DMS53 treated with DMSO at 0.1 percent for 48 hours (cell line): ENCODE measurements at regions not wholly inside any gene's neighbourhood (a gene's known extent, or its start where the extent isn't known, plus 50 kb on each side); places are given as distances from the start of the nearest gene placed in this dataset.
"Not testable (repeated sequence)": the region's sequence is repeated elsewhere in the genome, so short reads cannot be mapped to it uniquely, and the experiment has no call there.

ENCODE experiments used
- DNase-seq: peaks from one replicate; lab custom pipeline; 2025; ENCODE audit not compliant: unreplicated experiment; lab: John Stamatoyannopoulos, UW

DNA sequence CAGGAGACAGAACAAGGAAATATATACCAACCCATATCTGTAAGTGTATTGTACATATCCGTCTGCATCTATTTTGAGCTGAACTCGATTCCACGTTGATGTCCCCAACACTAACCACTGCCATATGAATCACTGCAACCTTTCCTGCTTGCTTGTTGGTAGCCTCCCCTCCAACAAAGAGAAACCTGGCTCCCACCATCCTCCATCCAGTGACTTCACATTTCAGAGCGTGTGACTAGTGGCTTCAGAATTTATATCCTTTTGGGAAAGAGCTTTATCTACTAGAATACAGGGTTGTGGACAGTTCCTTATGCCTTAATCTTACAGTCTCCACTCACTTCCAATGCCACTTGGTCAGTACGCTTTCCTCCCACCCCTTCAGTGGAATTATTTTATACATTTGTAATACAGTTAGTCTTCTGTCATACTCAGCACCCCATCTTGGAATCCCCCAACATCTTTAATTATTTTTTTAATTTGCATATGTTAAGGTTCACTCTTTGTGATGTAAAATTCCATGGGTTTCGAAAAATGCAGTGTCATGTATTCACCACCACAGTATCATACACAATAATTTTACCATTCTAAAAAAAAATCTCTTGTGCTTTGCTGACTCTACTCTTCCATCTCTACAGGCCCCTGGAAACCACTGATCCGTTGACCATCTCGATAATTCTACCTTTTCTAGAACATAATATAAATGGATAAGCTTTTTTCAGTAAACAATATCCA, 264.7 kb downstream of the BCL2L11 start:
- DNase-seq, result not testable (repeated sequence)

DNA sequence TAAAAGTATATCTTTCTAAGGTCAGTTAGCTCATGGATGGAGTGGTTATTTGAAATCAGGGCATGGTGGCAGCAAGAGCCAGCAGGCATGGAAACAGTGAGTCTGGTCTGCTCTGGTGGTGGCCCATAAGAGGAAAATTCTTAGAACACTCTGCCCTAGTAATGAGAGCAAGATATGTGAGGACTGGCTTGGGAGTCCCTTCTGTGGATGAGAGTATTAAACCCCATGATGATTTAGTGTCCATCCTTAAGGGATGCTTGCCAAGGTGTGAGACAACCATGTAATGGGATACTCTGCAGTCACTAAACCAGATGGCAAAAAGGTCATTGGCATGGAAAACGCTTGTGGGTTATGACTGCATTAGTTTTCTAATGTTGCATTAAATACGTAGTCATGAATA, 269.9 kb downstream of the BCL2L11 start:
- DNase-seq, result not testable (repeated sequence)

DNA sequence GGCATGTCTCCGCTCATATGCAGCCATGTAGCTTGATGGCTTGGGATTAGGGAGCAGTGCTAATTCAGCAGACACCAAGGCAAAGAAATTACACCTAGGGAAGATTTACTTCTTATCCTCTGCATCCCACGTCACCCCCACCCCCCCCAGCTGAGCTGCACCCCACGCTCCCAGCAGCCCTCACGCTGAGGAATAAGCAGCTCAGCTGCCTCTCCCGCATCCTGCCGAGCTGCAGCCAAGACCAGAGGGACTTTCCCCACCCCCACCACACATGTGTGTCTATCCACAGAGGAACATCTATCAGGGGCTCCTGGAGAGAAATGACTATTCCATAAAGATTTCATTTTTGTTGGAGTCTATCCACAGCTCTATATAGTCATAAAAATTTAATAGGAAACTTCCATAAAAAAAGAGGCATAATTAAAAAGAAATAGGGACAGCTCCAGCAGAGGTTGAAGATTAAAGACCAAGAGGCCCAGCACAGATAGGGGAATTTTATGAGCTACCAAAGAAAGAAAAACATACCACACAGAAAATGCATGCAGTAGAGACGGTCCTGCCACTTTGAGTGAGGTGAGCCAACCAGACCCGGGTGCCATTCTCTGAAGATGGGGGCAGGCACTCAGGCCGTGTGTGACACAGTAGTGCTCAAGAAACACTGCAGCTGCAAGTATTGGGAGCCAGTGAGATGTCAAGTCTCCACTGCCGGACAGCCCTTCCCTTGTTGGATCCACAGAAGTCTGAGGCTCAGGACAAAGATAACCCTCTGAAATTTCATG, 274.8 kb downstream of the BCL2L11 start:
- DNase-seq, result not testable (repeated sequence)

DNA sequence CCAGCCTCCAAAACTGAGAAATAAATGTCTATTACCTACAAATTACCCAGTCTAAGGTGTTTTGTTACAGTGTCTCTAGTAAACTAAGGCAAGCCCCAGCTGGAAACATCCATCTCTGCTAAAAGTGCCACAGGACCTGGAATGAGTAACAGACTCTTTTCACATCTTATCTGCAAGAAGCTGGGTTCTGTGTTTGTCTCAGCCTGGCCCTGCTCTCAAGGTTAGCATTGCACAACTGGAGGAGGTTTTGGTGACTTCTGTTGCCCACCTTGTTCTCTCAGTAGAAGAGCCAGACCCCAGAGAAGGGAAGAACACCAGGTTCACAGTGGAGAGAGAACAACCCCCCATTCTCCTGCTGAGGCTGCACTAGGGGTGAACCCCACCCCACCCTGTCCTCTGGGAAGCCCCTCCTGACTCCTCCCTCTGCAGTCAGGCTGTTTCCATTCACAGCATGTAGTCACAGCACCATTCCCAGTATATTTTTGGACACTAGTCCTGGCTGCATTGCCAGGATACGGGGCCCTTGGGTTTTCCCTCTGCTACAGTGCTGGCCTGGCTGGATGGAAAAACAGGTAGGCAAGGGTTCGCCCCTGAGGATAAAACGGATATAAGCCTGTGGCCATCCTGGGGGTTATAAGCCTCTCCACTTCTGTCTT, 280.0 kb downstream of the BCL2L11 start:
- not testable (repeated sequence) for DNase-seq

DNA sequence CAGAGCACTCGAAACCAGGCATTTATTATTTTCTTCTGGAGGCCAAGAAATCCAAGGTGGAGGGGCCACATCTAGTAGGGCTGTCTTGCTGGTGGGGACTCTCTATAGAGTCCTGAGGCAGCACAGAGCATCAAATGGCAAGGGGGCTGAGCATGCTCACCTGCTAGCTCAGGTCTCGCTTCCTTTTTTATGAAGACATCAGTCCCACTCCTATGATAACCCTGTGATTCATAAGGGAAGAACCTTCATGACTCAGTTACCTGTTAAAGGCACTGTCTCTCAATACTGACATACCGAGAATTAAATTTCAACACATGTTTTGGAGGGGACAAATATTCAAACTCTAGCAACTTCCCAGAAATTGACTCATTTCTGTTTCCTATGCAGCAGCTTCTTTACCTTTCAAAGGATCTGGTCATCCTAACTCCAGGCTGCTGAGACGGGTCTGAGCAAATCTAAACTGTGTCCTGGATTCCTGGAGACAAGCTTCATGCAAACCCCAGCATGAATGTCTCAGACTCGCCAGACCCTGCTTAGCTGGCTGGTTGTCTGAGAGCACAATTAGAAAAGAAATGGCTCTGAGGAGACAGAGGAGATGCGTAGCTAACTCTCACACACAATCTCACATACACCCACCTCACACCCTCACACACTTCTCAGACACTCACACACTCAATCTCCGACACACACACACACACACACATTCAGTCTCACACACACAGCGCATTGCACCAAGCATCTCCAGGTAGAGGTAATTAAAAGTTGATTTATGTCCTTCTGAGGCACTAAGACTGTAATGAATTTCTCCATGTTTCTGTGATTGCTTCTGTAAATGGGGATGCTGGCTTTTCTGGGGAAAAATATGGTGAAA, 280.8 kb downstream of the BCL2L11 start:
- DNase-seq, result not testable (repeated sequence)

DNA sequence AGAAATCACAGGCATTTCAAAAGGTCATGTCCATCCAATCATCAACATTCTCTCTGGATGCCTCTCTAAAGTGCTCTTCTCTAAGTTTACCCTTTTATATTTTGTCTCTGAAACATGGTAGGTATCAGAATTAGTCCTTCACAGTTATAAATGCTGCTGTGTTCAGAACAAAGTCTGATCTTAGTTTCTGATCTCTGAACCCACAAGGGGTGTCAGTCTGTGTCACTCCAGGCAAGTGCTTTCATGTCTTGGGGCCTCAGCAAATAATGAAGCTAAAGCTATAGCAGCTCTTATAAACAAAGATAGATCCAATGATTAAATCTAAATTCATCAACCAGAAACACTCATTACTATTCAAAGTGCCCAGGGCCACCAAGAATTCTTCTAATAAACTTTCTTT, 281.7 kb downstream of the BCL2L11 start:
- not testable (repeated sequence) for DNase-seq

DNA sequence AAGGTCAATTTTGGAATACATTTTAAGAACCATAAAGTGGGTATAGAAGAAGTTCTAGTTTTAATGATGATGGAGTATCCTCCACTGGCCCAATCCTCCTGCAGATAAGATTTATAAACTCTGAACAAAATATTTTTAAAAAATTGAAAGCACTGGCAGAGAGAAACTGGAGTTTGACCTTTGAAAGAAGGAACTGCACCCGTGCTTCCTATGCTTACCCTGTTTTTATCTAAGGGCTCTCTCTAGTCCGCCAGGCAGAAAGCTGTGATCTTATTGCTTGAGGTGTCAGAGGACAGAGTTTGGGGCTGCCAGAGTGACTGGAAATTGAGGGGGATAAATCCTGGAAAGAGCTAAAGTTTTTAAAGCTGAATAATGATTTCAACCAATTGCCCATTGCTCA, 282.6 kb downstream of the BCL2L11 start:
- DNase-seq, result not testable (repeated sequence)

DNA sequence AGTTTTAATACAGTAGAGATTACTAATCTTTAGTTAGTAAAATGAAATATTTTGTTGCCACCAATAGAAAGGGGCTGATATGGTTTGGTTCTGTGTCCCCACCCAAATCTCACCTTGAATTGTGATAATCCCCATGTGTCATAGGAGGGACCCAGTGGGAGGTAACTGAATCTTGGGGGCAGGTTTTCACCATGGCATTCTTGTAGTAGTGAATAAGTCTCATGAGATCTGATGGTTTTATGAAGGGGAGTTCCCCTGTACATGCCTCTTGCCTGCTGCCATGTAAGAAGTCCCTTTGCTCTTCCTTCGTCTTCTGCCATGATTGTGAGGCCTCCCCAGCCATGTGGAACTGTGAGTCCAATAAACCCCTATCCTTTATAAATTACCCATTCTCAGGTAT, 285.9 kb downstream of the BCL2L11 start:
- DNase-seq, result not testable (repeated sequence)

DNA sequence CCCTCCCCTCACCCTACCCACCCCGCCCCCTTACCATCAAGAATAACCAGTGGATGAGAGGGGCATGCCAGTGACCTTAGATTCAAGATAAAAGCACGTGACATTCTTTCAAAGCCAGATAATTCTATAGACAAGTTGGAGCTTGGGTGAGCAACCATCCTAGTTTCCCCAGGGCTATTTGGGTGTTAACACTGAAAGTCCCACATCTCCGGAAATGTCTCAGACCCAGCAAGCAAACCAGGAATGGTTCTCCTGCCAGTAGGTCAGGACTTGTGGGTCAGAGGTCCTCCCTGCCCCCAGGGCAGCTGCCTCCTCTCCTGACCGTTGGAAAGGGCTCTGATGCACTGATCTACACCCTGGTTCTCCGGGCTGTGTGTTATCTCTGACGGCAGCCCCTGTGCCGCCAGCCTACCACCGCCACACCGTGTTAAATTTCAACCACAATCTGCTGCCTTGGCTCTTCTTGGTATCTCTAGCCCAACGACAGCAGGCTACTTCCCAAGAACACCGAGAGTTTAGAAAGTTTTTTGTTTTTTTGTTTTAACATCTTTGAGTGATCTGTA, 287.0 kb downstream of the BCL2L11 start:
- DNase-seq, result not testable (repeated sequence)

DNA sequence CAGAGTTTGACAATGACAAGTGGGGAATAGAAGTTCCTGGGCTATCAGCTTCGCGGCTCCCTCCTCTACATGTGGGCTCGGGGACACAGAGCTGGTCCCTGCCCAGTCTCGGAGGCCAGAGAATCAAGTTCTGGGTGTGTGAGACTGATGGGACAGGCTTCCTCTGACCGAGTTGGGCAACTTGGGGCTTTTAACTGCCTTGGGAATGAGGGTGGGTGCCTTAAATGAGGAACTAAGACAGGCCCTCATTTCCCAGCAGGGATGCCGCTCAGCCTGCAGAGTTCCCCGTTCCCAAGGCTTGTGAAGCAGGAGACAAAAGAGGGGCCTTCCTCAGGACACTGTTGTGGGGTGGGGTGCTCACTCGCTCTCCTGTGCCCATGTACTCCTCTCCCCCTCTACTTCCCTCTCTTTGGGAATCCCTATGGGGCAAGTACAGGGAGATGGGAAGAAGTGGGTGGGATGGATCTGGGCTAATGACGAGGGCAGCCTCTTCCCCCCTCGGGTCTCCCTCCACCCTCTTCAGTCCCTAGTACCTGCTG, 290.2 kb downstream of the BCL2L11 start:
- not testable (repeated sequence) for DNase-seq

DNA sequence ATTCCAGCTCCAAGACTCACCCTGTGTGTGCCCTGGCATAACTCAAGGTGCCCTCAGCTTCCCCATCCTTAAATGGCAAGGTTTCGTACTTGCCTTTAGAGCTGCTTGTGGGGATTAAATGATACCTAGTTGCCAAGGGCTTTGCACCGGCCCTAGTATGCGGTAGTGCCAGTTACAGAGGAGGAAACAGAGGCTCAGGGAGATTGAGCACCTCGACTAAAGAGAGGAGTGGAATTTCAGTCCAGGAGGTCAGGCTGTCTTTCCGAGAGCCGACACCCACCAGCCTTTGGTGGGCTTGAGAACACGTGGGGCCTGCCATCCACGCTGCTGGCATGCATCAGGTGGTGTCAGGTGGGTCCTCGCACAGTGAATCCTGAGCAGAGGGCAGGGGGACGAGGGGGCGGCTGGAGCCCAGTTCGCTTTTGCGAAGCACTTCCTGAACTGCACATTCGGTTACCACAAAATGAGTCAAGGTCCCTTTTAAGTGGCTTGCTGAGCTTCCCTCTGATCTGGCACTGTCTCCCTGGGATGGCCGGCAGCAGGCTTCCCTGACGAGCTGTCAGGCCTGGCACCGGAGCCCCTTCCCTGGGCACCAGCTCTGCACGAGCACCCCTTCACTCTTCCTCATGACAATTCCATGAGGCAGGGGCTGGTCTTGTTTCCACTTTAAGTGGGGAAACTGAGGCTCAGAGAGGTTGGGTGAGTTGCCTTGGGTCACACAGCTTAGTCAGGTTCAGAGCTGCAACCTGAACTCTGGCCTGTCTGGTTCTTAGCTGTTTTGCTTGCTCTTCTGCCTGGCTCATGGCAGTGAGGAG, 291.4 kb downstream of the BCL2L11 start:
- not testable (repeated sequence) for DNase-seq

DNA sequence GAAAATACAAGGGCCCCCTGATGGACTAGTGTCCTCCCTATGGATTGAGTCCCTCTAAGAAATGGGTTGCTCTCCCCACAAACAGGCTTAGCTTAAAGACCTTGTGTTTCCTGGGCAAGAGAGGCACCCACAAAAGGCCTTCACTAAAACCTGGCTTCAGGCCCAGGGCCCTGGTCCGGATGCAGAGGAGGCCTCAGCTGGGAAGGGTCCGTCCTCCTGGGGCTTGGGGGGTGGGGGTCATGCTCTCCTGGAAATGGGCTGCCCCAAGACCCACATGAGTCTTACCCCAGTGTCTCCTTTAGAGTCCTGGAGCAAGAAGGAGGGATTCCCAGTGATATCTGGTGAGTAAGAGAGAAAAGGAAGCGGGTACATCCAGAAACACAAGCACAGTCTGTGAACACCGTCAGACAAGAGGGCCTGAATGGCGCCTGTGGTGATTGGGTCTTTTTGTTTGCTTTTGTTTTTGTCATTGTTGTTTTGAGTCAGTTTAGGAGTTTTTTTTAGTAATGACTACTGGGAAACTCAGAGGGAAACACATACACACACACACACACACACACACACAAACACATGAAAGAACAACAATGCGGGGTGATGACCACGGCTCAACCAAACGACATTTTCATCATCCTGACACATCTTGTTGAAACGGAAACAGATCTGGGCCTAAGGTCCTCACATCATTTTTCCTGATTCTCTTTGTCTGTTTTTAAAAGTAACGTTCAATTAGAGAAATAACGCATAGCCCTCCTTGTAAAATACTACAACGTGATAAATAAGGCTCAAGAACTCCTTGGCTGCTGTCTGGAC, 292.3 kb downstream of the BCL2L11 start:
- DNase-seq, result not testable (repeated sequence)

DNA sequence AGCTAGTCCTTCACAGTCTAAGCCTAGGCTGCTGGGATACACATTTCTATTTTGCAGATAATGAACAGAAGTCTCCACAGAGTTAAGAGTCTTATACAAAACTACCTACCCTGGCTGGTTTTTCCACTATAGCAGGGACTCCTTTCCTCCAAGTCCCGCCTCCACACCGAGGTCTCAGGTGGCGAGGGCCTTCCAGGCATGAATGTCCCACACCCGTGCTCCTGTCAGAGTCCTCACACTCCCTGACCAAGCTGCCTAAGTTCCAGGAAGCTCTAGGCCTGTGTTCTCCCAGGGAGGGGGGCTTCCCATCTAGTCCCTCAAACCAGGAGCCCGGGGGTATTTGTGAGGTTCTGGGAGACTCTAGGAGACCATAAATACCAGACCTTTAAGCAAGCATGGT, 293.2 kb downstream of the BCL2L11 start:
- DNase-seq, result not testable (repeated sequence)

DNA sequence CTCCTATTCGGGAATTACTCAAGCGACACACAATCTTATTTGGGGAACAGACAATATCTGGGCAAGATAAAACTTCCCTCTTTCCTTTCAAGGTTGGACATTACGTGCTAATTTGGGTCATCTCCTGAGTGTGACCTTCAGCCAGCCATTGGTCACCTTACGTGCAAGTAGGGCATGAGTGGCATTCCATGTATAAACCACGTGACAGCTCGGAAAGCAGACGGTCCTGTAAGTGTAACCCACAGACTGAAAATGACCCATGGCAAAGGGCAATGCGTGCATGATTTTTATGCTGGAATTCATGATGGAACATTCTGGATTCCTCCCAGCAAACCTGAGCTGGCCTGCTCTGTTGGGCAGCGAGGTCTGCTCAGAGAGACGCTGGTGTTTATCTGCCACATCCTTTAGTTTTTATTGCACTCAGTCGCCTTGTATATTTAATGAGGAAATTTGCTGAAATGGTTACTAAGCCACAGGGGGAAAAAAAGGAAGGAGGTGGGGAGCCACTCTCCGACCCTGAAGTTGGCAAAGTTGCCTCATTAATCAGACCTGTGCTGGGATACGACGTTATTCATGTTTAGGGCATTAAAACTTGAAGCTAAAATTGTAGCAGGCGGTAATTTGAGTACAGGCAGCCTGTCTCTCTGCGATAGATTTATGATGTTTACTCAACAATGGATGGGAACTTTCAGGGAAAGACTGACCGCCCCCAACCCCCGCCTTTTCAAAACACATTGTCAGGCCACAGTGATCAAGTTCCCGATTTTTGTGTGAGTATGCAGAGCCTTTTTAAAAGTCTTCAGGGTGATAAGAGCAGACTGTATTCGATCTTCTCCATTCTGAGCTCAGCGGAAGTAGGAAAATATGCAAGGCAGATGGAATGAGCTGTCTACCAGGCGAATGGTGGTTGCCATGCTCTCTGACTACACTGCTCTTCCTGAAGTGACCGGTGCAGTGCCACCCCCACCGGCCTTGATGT, 295.3 kb downstream of the BCL2L11 start:
- DNase-seq, result not testable (repeated sequence)

DNA sequence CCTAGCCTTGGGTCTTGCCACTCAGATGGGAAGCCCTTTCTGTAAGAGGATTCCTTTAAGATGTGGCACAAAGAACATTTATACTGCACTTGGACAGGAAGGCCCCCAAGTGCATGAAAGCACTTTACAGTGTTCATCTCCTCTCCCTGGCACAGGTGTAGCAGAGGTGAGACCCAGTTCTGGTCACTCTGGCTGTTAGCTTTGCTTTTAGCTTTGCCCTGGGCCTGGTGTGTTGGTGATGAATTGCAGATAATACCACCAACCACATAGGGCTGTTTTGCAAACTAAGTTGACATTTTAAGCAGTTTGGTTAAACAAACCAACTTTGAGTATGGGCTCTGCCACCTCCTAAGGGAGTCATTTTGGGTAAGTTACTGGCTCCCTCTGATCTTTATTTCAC, 296.3 kb downstream of the BCL2L11 start:
- DNase-seq, result not testable (repeated sequence)

DNA sequence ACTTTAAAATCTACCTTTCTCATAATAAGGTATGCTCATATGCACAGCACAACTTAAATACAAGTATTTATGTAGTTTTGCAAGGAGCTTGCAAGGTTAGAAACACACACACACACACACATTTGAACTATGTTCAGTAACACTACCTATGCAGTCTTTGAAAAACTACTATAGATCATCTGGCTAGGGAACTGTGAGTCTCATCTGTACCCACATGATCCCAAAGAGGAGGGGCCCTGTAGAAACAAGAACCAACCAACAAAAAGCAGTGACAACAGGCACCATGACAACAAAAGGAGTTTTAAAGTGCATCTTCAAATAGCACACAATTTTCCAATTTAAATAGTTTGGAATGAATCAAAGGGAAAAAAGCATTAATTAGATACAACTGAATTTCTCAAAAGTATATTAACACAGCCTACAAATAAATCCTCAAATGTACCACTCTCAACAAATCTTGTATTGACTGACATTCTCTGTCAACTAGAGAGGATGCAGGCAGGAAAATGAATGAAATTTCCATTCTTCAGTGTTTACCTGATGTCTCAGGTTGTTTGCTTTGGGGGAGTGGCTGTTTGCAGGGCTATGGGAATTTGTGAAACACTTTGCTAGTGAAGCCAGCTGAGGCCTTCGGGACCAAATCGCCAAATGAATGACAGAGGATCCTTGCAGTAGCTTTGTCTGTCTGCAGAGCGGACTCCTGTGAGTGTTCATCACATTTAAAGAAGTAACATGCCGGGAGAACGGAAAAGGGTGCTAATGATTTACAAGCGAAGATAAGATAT, 297.6 kb downstream of the BCL2L11 start:
- DNase-seq, result not testable (repeated sequence)

DNA sequence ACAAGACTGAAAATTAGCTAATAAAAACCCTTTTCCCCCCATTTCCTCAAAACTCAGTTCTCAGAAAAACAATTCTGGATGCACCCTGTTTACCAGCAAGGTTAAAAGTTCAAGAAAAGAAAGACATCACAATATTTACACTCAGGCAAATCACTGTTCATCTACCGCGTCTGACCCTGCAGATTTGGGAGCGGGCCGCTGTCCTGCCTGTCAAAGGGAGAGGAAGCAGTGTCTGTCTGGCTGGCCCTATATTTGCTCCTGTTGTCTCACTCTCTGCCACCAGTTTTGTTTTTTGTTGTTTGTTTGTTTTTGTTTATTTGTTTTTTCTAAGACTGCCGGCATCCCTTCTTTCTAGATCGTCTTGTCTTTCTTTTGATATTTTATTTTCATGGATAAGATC, 299.4 kb downstream of the BCL2L11 start:
- DNase-seq, result not testable (repeated sequence)
